Keratinocyte (primary cell): ENCODE measurements at regions not wholly inside any gene's neighbourhood (a gene's known extent, or its start where the extent isn't known, plus 50 kb on each side); places are given as distances from the start of the nearest gene placed in this dataset.
"Not testable (repeated sequence)": the region's sequence is repeated elsewhere in the genome, so short reads cannot be mapped to it uniquely, and the experiment has no call there.

ENCODE experiments used
- DNase-seq: peaks from one replicate; pipeline ENCODE4 v3.0.0-alpha.2; 2011; ENCODE audit warnings: low read depth, missing footprints, low spot score
- FAIRE-seq: peaks from 2 replicates; lab custom pipeline; 2011; peaks lifted over from hg19 to GRCh38; lab: Jason Lieb, UNC
- H2AFZ ChIP-seq: 2 replicates; pipeline ENCODE4 v1.6.0; 2012; ENCODE audit warnings: low read length, control low read depth, inconsistent platforms; ENCODE audit not compliant: control insufficient read depth
- H3K27ac ChIP-seq: 2 replicates; pipeline ENCODE4 v1.5.1; 2011; ENCODE audit warnings: low read length; ENCODE audit not compliant: control insufficient read depth, insufficient read depth
- H3K27me3 ChIP-seq: 3 replicates; pipeline ENCODE4 v1.6.0; 2011; ENCODE audit warnings: low read length; ENCODE audit not compliant: control insufficient read depth, insufficient read depth; ENCODE audit errors: extremely low read depth
- H3K36me3 ChIP-seq, 2 experiments: 2 replicates in 1 of 2; 3 replicates in 1 of 2; pipeline ENCODE4 v1.5.1; 2011; ENCODE audit warnings: low read length in 2 of 2, mild to moderate bottlenecking in 1 of 2; ENCODE audit not compliant: control insufficient read depth in 2 of 2, insufficient read depth in 2 of 2; ENCODE audit errors: extremely low read depth in 1 of 2
- H3K4me1 ChIP-seq: 3 replicates; pipeline ENCODE4 v1.5.1; 2011; ENCODE audit warnings: low read length; ENCODE audit not compliant: control insufficient read depth, insufficient read depth; ENCODE audit errors: extremely low read depth
- H3K4me2 ChIP-seq: 3 replicates; pipeline ENCODE4 v1.6.0; 2011; ENCODE audit warnings: low read depth, low read length; ENCODE audit not compliant: control insufficient read depth, insufficient read depth; ENCODE audit errors: extremely low read depth
- H3K4me3 ChIP-seq, 3 experiments: fragments of 200-600 bp in 1 of 3; sonication (generic) in 1 of 3; 2 replicates in 2 of 3; 3 replicates in 1 of 3; pipeline ENCODE4 v1.5.1; 2011 to 2016; ENCODE audit warnings: low read length in 3 of 3, mild to moderate bottlenecking in 3 of 3, control low read depth in 2 of 3, inconsistent platforms in 1 of 3, low read depth in 1 of 3, mixed read lengths in 1 of 3, mixed run types in 1 of 3, moderate library complexity in 1 of 3; ENCODE audit not compliant: control insufficient read depth in 2 of 3, insufficient read depth in 2 of 3; ENCODE audit errors: extremely low read depth in 1 of 3
- H3K79me2 ChIP-seq: 2 replicates; pipeline ENCODE4 v1.6.0; 2012; ENCODE audit warnings: low read length; ENCODE audit not compliant: control insufficient read depth, insufficient read depth
- H3K9ac ChIP-seq: 3 replicates; pipeline ENCODE4 v1.6.0; 2011; ENCODE audit warnings: low read length; ENCODE audit not compliant: control insufficient read depth, insufficient read depth; ENCODE audit errors: extremely low read depth
- H3K9me1 ChIP-seq: 3 replicates; pipeline ENCODE4 v1.6.0; 2011; ENCODE audit warnings: low read length; ENCODE audit not compliant: control insufficient read depth, insufficient read depth; ENCODE audit errors: extremely low read depth
- H3K9me3 ChIP-seq: 2 replicates; pipeline ENCODE4 v1.5.1; 2012; ENCODE audit warnings: low read depth, low read length; ENCODE audit not compliant: control insufficient read depth
- H4K20me1 ChIP-seq: 3 replicates; pipeline ENCODE4 v1.6.0; 2011; ENCODE audit warnings: low read length; ENCODE audit not compliant: control insufficient read depth, insufficient read depth; ENCODE audit errors: extremely low read depth
- dilution Hi-C: fragments of 300-500 bp; cut with MboI; formaldehyde crosslinking; loops from one replicate; pipeline ENCODE4 v1.7.0; 2020; ENCODE audit warnings: low sequenced_read_pairs; ENCODE audit not compliant: extremely low pct_ligation_motif_present

DNA sequence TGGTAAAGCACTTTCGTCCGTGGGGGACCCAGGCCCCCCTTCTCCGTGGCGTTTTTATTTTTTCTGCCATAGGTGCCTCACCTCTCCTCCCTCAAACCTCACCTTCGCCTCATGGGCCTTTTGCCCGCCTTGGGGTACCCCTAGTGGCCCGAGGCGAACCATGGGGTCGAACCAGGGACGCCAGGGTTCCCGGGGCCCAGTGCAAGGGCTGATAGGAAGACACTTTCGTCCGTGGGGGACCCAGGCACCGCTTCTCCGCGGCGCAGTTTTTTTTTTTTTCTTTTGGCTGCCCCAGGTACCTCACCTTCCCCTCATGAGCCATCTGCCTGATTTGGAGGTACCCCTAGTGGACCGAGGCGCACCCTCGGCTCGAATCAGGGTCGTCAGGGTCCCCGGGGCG lies 527.8 kb downstream of the FOXD4L4 start:
- dilution Hi-C loops = not testable (repeated sequence)

DNA sequence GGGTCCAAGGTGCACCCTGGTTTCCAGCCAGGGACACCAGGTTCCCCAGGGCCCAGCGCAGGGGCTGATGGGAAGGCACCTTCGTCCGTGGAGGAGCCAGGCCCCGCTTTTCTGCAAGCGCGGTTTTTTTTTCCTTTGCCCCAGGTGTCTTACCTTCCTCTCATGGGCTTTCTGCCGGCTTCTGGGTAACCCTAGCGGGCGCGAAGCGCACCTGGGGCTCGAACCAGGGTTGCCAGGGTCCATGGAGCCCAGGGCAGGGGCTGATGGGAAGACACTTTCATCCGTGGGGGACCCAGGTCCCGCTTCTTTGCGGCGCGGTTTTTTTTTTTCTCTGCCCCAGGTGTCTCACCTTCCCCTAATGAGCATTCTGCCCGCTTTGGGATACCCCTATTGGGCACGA lies 529.3 kb downstream of the FOXD4L4 start:
- H3K4me3 ChIP-seq = not testable (repeated sequence)

More for the DNA sequence above, 527.8 kb downstream of the FOXD4L4 start:
- H3K4me1 ChIP-seq, H3K79me2 ChIP-seq, H4K20me1 ChIP-seq, H3K27ac ChIP-seq, H3K36me3 ChIP-seq, H3K27me3 ChIP-seq, H3K4me3 ChIP-seq, H3K4me2 ChIP-seq, H3K9me1 ChIP-seq, H3K9me3 ChIP-seq, DNase-seq, H2AFZ ChIP-seq, FAIRE-seq, H3K9ac ChIP-seq: not testable (repeated sequence)

DNA sequence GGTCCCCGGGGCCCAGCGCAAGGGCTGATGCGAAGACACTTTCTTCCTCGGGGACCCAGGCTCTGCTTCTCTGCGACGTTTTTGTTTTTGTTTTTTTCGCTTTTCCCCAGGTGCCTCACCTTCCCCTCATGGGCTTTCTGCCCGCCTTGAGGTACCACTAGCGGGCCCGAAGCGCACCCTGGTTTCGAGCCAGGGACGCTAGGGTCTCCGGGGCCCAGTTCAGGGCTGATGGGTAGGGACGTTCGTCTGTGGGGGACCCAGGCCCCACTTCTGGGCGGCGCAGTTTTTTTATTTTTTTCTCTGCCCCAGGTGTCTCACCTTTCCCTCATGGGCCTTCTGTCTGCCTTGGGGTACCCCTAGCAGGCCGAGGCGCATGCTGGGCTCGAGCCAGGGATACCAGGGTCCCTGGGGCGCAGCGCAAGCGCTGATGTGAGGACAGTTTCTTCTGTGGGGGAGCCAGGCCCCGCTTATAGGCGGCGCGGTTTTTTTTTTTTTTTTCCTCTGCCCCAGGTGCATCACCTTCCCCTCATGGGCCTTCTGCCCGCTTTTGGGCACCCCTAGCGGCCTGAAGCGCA lies 530.0 kb downstream of the FOXD4L4 start:
- H3K9me1 ChIP-seq, H4K20me1 ChIP-seq, FAIRE-seq, H3K4me3 ChIP-seq, H3K36me3 ChIP-seq, H3K9me3 ChIP-seq, H3K9ac ChIP-seq, H3K27me3 ChIP-seq, H3K4me2 ChIP-seq, dilution Hi-C loops, H2AFZ ChIP-seq, H3K27ac ChIP-seq, DNase-seq, H3K79me2 ChIP-seq, H3K4me1 ChIP-seq: not testable (repeated sequence)

More for the DNA sequence above, 529.3 kb downstream of the FOXD4L4 start:
- dilution Hi-C loops, H3K4me1 ChIP-seq, FAIRE-seq, H3K9me1 ChIP-seq, H3K27me3 ChIP-seq, H3K4me2 ChIP-seq, DNase-seq, H3K9ac ChIP-seq, H3K79me2 ChIP-seq, H3K36me3 ChIP-seq, H2AFZ ChIP-seq, H3K9me3 ChIP-seq, H3K27ac ChIP-seq, H4K20me1 ChIP-seq: not testable (repeated sequence)

DNA sequence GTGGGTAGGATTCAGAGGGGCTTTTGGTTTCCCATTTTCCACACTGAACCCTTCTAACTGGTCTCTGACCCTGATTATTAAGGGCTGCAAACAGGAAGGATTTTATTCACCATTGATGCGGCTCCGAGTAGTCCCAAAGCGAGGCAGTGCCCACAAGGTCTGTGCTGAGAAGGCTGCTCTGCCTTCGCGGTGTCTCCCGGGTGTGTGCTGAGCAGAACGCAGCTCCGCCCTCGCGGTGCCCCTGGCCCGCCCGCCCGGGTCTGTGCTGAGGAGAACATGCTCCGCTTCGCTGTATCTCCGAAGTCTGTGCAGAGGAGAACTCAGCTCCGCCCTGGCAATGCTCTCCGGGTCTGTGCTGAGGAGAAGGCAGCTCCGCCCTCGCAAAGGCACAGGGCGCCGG lies 530.7 kb downstream of the FOXD4L4 start:
- H3K79me2 ChIP-seq, H3K27me3 ChIP-seq, H3K4me2 ChIP-seq, H3K9me3 ChIP-seq, H4K20me1 ChIP-seq, H3K9ac ChIP-seq, H3K36me3 ChIP-seq, H3K4me3 ChIP-seq, dilution Hi-C loops, DNase-seq, FAIRE-seq, H3K27ac ChIP-seq, H3K9me1 ChIP-seq, H2AFZ ChIP-seq, H3K4me1 ChIP-seq: not testable (repeated sequence)

DNA sequence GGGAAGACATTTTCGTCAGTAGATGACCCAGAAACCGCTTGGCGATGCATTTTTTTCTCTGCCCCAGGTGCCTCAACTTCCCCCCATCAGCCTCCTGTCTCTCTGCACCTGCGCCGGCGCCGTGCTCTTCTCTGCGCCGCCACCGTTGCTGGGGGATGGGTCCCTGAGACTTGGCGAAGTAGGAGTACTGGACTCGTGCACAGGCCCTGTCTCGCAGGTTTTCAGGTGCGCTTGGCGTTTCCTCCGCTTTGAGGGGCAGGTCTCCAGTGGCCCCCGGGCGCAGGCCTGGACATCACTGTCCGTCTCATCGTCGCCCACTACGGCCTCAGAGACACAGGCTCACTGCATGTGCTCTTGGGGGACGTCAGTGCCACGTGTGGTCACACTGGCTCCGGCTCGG lies 532.1 kb downstream of the FOXD4L4 start:
- H3K79me2 ChIP-seq, H3K9ac ChIP-seq, H3K4me3 ChIP-seq, H3K9me1 ChIP-seq, FAIRE-seq, H2AFZ ChIP-seq, H3K9me3 ChIP-seq, dilution Hi-C loops, H3K4me2 ChIP-seq, H3K27ac ChIP-seq, H3K4me1 ChIP-seq, H3K27me3 ChIP-seq, H3K36me3 ChIP-seq, H4K20me1 ChIP-seq, DNase-seq: not testable (repeated sequence)
